Limb (tissue), 2 donors: ENCODE measurements at regions not wholly inside any gene's neighbourhood (a gene's known extent, or its start where the extent isn't known, plus 50 kb on each side); places are given as distances from the start of the nearest gene placed in this dataset.
"Not testable (repeated sequence)": the region's sequence is repeated elsewhere in the genome, so short reads cannot be mapped to it uniquely, and the experiment has no call there.

Source experiments
- DNase-seq, 2 donors: peaks; one replicate each; pipeline ENCODE4 v3.0.0-alpha.2; 2016; ENCODE audit errors: extremely low spot score in 2 of 2

- DNase-seq: not testable (repeated sequence)
Observed at GRCh38 chr1:188812836-188813573, 1664.7 kb downstream of the BRINP3 start.

DNA sequence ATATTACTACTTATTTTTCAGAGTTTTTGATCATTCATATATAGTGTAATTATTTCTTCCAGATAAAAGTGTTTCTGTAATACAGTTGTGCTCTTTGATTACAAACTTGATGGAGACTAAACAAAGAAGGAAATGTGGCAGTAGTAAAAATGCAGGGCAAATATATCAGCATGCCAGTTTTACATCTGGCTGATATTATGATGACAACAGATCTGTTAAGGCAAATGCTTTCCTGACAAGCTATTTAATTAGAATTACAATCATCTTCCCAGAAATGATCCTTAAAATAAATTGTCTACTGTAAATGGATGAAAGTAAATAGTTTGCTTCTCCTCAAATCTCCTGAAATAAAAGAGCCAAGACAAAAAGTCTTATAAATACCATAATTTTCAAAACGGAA lies 1659.8 kb downstream of the BRINP3 start:
- no peak for DNase-seq

DNA sequence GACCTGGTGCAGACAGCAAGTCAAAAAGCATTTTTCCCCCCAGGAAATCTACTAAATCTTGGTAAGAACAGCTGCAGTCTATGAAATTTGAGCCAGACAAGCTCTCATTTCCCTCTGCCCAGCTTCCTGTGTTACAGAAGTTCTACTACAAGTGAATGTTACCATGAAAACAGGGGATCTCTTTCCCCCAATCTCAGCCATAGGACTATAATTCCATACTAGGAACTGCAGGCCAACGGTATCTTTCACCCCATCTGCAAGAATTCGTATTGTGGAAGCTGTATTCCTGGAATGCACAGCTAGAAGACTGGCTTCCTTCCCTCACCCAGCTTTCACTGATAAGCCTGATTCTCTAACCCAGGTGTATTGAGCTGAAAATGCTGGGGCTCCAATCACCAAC lies 1655.4 kb downstream of the BRINP3 start:
- DNase-seq: peak in 1 of 2 donors; percentile 69

DNA sequence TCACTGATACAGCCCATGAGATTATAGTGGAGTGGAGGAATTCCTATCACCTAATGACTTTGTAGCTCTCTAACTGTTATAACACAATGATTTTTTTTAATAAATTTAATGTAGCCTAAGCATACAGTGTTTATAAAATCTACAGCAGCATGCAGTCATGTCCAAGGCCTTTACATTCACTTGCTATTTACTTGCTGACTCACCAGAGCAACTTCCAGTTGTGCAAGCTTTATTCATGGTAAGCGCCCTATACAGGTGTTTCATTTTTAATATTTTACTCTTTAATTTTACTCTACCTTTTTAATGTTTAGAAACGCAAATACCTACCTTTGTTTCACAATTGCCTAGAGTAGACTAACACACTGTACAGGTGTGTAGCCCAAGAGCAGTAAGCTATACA lies 1652.2 kb downstream of the BRINP3 start:
- no peak for DNase-seq

- no peak for DNase-seq
Observed at GRCh38 chr1:188826800-188827199, 1650.9 kb downstream of the BRINP3 start.

GRCh38 chr1:188827400-188827799 lies 1650.3 kb downstream of the BRINP3 start:
- no peak for DNase-seq

DNA sequence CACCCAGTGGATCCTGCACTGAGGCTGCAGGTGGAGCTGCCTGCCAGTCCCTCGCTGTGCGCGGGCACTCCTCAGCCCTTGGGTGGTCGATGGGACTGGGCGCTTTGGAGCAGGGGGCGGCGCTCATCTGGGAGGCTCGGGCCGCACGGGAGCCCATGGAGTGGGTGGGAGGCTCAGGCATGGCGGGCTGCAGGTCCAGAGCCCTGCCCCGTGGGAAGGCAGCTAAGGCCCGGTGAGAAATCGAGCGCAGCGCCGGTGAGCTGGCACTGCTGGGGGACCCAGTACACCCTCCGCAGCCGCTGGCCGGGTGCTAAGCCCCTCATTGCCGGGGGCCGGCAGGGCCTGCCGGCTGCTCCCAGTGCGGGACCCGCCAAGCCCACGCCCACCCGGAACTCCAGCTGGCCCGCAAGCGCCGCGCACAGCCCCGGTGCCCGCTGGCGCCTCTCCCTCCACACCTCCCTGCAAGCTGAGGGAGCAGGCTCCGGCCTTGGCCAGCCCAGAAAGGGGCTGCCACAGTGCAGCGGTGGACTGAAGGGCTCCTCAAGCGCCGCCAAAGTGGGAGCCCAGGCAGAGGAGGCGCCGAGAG lies 1636.5 kb downstream of the BRINP3 start:
- DNase-seq: not testable (repeated sequence)

- no peak for DNase-seq
Observed at GRCh38 chr1:188846468-188846867, 1631.2 kb downstream of the BRINP3 start.

GRCh38 chr1:188857526-188858087 lies 1620.1 kb downstream of the BRINP3 start:
- no peak for DNase-seq

- no peak for DNase-seq
Observed at GRCh38 chr1:188867614-188868013, 1610.0 kb downstream of the BRINP3 start.

- DNase-seq: no peak
Observed at GRCh38 chr1:188871164-188871563, 1606.5 kb downstream of the BRINP3 start.

DNA sequence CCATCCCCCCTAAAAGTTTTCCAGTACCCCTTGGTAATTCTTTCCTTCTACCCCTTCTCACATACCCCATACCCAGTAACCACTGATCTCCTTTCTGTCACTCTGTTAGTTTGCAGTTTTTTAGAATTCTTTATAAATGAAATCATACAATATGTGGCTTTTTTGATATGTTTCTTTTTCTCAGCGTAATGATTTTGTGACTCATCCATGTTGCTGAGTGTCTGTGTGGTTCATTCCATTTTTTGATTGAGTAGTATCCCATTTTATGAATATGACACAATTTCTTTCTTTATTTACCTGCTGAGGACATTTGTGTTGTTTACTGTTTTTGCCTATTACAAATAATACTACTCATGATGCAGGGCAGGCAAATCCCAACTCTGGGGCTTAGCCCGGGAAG lies 1605.3 kb downstream of the BRINP3 start:
- no peak for DNase-seq

DNA sequence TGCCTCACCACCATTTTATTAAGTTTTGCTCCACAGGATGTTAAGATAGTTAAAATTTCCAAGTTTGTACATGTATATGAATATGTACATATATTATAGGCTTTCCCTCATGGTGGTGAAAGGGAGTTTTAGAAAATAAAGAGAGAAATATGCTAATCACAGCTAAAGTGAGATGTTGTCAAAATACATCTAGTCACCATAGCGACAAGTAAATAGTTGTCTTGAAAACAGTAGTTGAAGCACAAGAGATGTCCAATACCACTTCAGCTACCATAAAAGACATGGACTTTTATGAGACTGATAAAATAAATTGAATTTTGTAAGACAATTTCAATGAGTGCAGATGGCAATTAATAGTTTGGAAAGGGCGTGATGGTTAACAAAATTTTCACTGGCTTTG lies 1600.0 kb downstream of the BRINP3 start:
- DNase-seq: no peak

- no peak for DNase-seq
Observed at GRCh38 chr1:188888386-188888785, 1589.3 kb downstream of the BRINP3 start.

GRCh38 chr1:188889166-188889565 lies 1588.5 kb downstream of the BRINP3 start:
- DNase-seq: no peak

DNA sequence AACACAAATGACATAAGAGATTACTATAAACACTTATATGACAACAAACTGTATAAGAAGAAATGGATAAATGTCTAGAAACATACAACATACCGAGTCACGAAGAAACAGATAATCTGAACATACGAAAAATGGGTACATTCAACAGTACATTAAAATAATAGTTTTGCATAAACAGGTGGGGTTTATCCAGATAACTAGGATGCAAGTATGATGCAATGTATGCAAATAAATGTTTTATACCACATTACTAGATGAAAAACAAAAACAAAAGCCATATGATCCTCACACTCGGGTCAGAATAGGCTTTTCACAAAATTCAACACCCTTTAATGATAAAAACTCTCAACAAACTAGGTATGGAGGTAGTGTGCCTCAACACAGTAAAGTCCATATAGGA lies 1585.7 kb downstream of the BRINP3 start:
- DNase-seq: no peak

DNA sequence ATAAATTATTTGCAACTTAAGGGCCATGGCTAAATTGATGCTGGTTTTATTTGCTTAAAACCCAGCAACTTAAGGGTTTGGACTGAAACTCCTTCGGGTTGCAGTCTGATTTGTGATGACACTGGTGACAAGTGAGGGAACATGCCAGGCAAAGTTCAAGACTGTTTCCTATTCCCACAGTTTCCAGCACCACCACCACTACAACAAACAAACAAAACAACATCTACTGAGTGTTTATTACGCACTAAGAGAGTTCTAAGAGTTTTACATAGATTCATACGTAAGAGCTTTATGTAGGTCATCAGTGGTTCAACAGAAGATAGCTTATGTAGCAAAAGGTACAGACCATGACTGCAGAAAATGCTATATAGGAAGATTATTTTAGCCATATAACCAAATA lies 1582.1 kb downstream of the BRINP3 start:
- DNase-seq: no peak

GRCh38 chr1:188903241-188903640 lies 1574.4 kb downstream of the BRINP3 start:
- DNase-seq: no peak

GRCh38 chr1:188904201-188904600 lies 1573.5 kb downstream of the BRINP3 start:
- DNase-seq: no peak

- no peak for DNase-seq
Observed at GRCh38 chr1:188906921-188907641, 1570.6 kb downstream of the BRINP3 start.

DNA sequence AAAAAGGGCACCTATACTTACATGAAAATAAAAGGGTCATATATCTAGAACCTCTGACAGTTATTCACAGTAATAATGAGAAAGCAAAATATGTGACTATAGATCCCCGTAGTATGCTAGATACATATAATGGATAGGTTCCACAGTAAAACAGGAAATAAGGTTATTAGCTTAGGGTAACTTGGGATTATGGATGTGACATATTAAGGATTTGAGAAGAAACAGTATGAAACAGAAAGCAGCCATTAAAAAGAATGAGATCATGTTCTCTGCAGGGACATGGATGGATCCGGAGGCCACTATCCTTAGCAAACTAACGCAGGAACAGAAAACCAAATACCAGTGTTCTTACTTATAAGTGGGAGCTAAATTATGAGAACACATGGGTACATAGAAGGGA lies 1547.3 kb downstream of the BRINP3 start:
- no peak for DNase-seq

- no peak for DNase-seq
Observed at GRCh38 chr1:188931506-188931905, 1546.2 kb downstream of the BRINP3 start.
